OCI-LY7 (cell line): ENCODE measurements at regions not wholly inside any gene's neighbourhood (a gene's known extent, or its start where the extent isn't known, plus 50 kb on each side); places are given as distances from the start of the nearest gene placed in this dataset.
"Not testable (repeated sequence)": the region's sequence is repeated elsewhere in the genome, so short reads cannot be mapped to it uniquely, and the experiment has no call there.

Experiments used
- BruUV-seq: library from RNA; stranded (reverse); fragments of 400-500 nt; replicated peaks from 2 replicates; lab custom pipeline; 2021; lab: Mats Ljungman, UMichigan
- CTCF ChIA-PET: fragments of 300-600 bp; sonication (Branson Sonifier 250); formaldehyde crosslinking; loops from one replicate; lab custom pipeline; 2022; ENCODE audit warnings: antibody characterized with exemption; ENCODE audit not compliant: unreplicated experiment; lab: Charles Lee
- POLR2A ChIA-PET: fragments of 300-600 bp; sonication (Branson Sonifier 250); formaldehyde crosslinking; loops from one replicate; lab custom pipeline; 2022; ENCODE audit warnings: antibody characterized with exemption; lab: Charles Lee
- DNase-seq: peaks from one replicate; pipeline ENCODE4 v3.0.0-alpha.2; 2015; ENCODE audit warnings: low spot score
- H2AFZ ChIP-seq: fragments of 200-600 bp; sonication (generic), shearing (Covaris generic); 2 replicates; pipeline ENCODE4 v1.6.1; 2014; ENCODE audit warnings: mild to moderate bottlenecking, antibody characterized with exemption, low read length, moderate library complexity
- H3K27ac ChIP-seq: fragments of 200-600 bp; sonication (generic); 2 replicates; pipeline ENCODE4 v1.5.1; 2014; ENCODE audit warnings: mixed run types, low read depth, mild to moderate bottlenecking, moderate library complexity, low read length, inconsistent platforms; ENCODE audit not compliant: poor library complexity, severe bottlenecking
- H3K36me3 ChIP-seq: fragments of 200-600 bp; sonication (generic); 2 replicates; pipeline ENCODE4 v1.6.1; 2014; ENCODE audit warnings: mild to moderate bottlenecking, antibody characterized with exemption, low read length, moderate library complexity, mixed read lengths; ENCODE audit not compliant: insufficient read depth
- H3K4me1 ChIP-seq: fragments of 200-600 bp; sonication (generic); 2 replicates; pipeline ENCODE4 v1.5.1; 2014; ENCODE audit warnings: mild to moderate bottlenecking, low read length; ENCODE audit not compliant: insufficient read depth, poor library complexity, severe bottlenecking
- H3K4me2 ChIP-seq: fragments of 200-600 bp; sonication (generic); 2 replicates; pipeline ENCODE4 v1.6.1; 2014; ENCODE audit warnings: mild to moderate bottlenecking, low read length
- H3K4me3 ChIP-seq: fragments of 200-600 bp; sonication (generic); 2 replicates; pipeline ENCODE4 v1.5.1; 2014; ENCODE audit warnings: mild to moderate bottlenecking, low read depth, low read length; ENCODE audit not compliant: poor library complexity, severe bottlenecking
- H3K79me2 ChIP-seq: fragments of 200-600 bp; sonication (generic); 2 replicates; pipeline ENCODE4 v1.6.1; 2016; ENCODE audit warnings: low read depth, mild to moderate bottlenecking, low read length, moderate library complexity, mixed read lengths; ENCODE audit not compliant: insufficient read depth
- H3K9me2 ChIP-seq: fragments of 200-600 bp; sonication (generic); 2 replicates; pipeline ENCODE4 v1.6.1; 2016; ENCODE audit warnings: mild to moderate bottlenecking, low read length, mixed read lengths; ENCODE audit not compliant: insufficient read depth
- H3K9me3 ChIP-seq: fragments of 200-600 bp; sonication (generic); 2 replicates; pipeline ENCODE4 v1.6.1; 2014; ENCODE audit warnings: mild to moderate bottlenecking, mixed run types, low read length, mixed read lengths
- H4K20me1 ChIP-seq: fragments of 200-600 bp; sonication (generic); 2 replicates; pipeline ENCODE4 v1.6.1; 2014; ENCODE audit warnings: mild to moderate bottlenecking, antibody characterized with exemption, low read length, moderate library complexity, mixed read lengths; ENCODE audit not compliant: insufficient read depth
- CTCF ChIP-seq: fragments of 200-600 bp; sonication (generic); conservative IDR thresholded peaks from 2 replicates; pipeline ENCODE4 v1.5.1; 2014; ENCODE audit warnings: mild to moderate bottlenecking, antibody characterized with exemption, low read length, moderate library complexity, mixed read lengths
- EZH2phosphoT487 ChIP-seq: fragments of 200-600 bp; sonication (generic); IDR thresholded peaks from 2 replicates; pipeline ENCODE4 v1.6.1; 2018; ENCODE audit warnings: low read depth, borderline replicate concordance, mild to moderate bottlenecking, mixed run types, antibody characterized with exemption, low read length, moderate library complexity, mixed read lengths
- intact Hi-C: fragments of 100-400 bp; cut with micrococcal nuclease; formaldehyde crosslinking; loops from one replicate; pipeline ENCODE4 v1.10.0; 2022; ENCODE audit not compliant: unreplicated experiment

- intact Hi-C loops = no loop called here
- Histone ChIP-seq H3K4me1 (no peaks in the 10 kb centered on the region), H4K20me1 (no peaks in the 10 kb centered on the region), H3K4me2 (no peak overlapping the region), H2AFZ (no peak overlapping the region), H3K79me2 (no peaks in the 10 kb centered on the region), H3K27ac (no peak overlapping the region), H3K4me3 (no peak overlapping the region), H3K36me3 (no peaks in the 10 kb centered on the region), H3K9me3 (no peaks in the 10 kb centered on the region), H3K9me2 (no peaks in the 10 kb centered on the region)
- POLR2A ChIA-PET = no interaction called here
- BruUV-seq = no TSS peak
- no peak for TF ChIP-seq CTCF
- TF ChIP-seq EZH2phosphoT487 = no peak
- DNase-seq = no peak
- CTCF ChIA-PET = no interaction called here
Observed at GRCh38 chr12:83451189-83451588, 764.5 kb downstream of the TMTC2 start.

DNA sequence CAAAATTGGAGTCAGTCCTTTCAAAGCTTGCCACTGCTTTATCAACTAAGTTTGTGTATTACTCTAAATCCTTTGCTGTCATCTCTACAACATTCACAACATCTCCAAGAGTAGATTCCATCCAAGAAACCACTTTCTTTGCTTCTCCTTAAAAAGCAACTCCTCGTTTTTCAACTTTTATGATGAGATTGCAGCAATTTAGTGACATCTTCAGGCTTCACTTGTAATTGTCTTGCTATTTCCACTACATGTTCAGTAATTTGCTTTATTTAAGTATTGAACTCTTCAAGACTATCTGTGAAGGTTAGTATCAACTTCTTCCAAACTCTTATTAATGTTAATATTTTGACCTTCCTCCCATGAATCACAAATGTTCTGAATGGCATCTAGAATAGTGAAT, 747.9 kb downstream of the TMTC2 start:
- no peak for TF ChIP-seq EZH2phosphoT487
- TF ChIP-seq CTCF = no peak
- intact Hi-C loops = no loop called here
- POLR2A ChIA-PET = no interaction called here
- H3K9me2 ChIP-seq = no peaks in the 10 kb centered on the region
- DNase-seq = no peak
- H3K4me1 ChIP-seq = no peaks in the 10 kb centered on the region
- CTCF ChIA-PET = no interaction called here
- no peaks in the 10 kb centered on the region for H3K9me3 ChIP-seq
- no peaks in the 10 kb centered on the region for H3K79me2 ChIP-seq
- no peak overlapping the region for H3K4me2 ChIP-seq
- no peak overlapping the region for H2AFZ ChIP-seq
- H3K36me3 ChIP-seq = no peaks in the 10 kb centered on the region
- H4K20me1 ChIP-seq = no peaks in the 10 kb centered on the region
- H3K27ac ChIP-seq = no peak overlapping the region
- no TSS peak for BruUV-seq
- H3K4me3 ChIP-seq = no peak overlapping the region

DNA sequence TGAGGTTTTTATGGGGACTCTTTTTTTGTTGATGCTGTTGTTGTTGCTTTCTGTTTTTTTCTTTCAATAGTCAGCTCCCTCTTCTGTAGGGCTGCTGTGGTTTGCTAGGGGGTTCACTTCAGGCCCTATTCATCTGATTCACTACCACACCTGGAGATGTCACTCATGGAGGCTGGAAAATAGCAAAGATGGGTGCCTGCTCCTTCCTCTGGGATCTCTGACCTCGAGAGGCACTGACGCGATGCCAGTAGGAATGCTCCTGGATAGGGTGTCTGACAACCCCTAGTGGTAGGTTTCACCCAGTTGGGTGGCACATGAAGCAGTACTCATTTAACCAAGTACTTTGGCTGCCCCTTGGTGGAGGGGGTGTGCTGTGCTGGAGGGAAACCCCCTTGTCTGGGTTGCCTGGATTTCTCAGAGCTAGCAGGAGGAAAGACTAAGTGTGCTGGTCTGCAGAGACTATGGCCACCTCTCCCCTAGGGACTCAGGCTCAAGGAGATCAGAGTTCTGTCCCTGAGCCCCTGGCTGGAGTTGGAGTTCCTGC, 745.5 kb downstream of the TMTC2 start:
- Histone ChIP-seq H3K79me2 (no peaks in the 10 kb centered on the region), H3K4me3 (no peak overlapping the region), H3K27ac (no peak overlapping the region), H4K20me1 (no peaks in the 10 kb centered on the region), H2AFZ (no peak overlapping the region), H3K4me2 (no peak overlapping the region), H3K36me3 (no peaks in the 10 kb centered on the region), H3K9me3 (no peaks in the 10 kb centered on the region), H3K4me1 (no peaks in the 10 kb centered on the region), H3K9me2 (no peaks in the 10 kb centered on the region)
- no TSS peak for BruUV-seq
- DNase-seq = no peak
- CTCF ChIA-PET = no interaction called here
- POLR2A ChIA-PET = interaction anchor here (0.7 kb wide), 1 partner anchor 61 kb away, joined by 3 read pairs; no protein-coding TSS in a partner anchor
- TF ChIP-seq EZH2phosphoT487 (no peak), CTCF (no peak)
- intact Hi-C loops = no loop called here

DNA sequence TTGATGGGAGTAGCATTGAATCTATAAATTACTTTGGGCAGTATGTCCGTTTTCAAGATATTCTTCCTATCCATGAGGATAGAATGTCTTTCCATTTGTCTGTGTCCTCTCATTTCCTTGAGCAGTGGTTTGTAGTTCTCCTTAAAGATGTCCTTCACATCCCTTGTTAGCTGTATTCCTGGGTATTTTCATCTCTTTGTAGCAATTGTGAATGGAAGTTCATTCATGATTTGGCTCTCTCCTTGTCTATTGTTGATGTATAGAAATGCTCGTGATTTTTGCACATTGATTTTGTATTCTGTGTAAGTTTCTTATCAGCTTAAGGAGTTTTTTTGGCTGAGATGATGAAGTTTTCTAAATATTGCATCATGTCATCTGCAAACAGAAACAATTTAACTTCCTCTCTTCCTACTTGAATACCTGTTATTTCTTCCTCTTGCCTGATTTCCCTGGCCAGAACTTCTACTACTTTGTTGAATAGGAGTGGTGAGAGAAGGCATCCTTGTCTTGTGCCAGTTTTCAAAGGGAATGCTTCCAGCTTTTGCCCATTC, 741.0 kb downstream of the TMTC2 start:
- H2AFZ ChIP-seq, H4K20me1 ChIP-seq, H3K4me1 ChIP-seq, H3K27ac ChIP-seq, BruUV-seq, DNase-seq, H3K4me3 ChIP-seq, intact Hi-C loops, H3K9me2 ChIP-seq, POLR2A ChIA-PET, CTCF ChIA-PET, H3K36me3 ChIP-seq, H3K9me3 ChIP-seq, H3K79me2 ChIP-seq, H3K4me2 ChIP-seq: not testable (repeated sequence)
